ENCODE measurements at regions not wholly inside any gene's neighbourhood (a gene's known extent, or its start where the extent isn't known, plus 50 kb on each side); places are given as distances from the start of the nearest gene placed in this dataset.
"Not testable (repeated sequence)": the region's sequence is repeated elsewhere in the genome, so short reads cannot be mapped to it uniquely, and the experiment has no call there.

- DNase-seq (ENCODE audit: low spot score) = not testable (repeated sequence)
Observed at GRCh38 chr3:177457204-177457603, 259.9 kb upstream of the TBL1XR1 start.

GRCh38 chr3:177459401-177459800, 262.1 kb upstream of the TBL1XR1 start:
- no peak for DNase-seq (ENCODE audit: low spot score)

GRCh38 chr3:177460047-177460446, 262.8 kb upstream of the TBL1XR1 start:
- no peak for DNase-seq (ENCODE audit: low spot score)

GRCh38 chr3:177461765-177462164, 264.5 kb upstream of the TBL1XR1 start:
- DNase-seq (ENCODE audit: low spot score) = no peak

DNA sequence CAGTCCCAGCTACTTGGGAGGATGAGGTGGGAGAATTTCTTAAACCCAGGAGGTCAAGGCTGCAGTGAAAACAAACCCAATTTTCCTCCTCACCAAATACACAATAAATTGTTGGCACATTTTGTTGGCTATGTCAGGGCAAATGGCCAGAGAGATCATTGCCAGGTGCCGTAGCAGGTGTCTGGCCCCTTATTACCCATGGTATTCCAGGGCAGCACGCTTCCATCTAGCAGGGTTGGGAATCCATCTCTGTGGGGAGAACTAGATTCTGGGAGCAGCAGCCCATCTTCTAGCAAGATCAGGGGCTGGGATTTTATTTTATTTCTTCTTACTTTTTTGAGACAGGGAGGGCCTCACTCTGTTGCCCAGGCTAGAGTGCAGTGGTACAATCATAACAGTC, 266.1 kb upstream of the TBL1XR1 start:
- not testable (repeated sequence) for DNase-seq (ENCODE audit: low spot score)

DNA sequence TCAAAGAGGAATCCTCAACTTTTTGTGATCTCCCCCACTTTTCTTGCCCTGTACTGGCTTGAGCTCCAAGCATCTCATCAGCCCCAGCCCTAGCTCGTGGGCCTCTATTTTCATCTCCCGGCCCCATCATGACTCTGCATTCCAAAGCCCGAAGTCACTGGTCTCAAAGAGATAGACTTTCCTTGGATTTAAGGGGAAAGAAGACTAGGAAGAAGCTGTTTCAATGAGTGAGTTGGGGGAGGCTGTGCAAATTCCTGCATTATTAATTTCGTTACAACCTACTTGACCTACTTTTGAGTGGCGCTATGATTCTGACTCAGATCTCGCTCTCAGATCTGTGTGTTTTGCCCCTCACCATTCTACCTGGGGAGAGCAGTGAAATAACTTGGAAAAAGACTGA, 266.6 kb upstream of the TBL1XR1 start:
- no peak for DNase-seq (ENCODE audit: low spot score)

GRCh38 chr3:177464392-177465256, 267.3 kb upstream of the TBL1XR1 start:
- no peak for DNase-seq (ENCODE audit: low spot score)

DNA sequence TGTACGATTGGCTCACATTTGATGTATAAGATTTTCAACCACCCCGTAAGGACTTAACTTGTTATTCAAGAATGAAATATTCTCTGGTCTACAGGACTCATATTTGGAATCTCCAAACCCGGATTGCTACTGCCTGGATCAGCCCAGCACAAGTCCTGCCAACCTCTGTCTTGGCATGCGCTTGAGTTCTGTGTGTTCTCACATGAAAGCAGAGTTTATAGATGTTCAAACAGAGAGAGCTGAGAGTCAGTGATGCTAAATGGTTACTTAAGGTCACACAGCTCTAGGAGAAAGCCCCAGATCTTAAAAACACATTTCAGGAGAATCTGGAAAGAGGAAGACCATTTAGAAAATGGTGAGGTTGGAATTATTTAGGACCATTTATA, 268.0 kb upstream of the TBL1XR1 start:
- DNase-seq (ENCODE audit: low spot score) = no peak

DNA sequence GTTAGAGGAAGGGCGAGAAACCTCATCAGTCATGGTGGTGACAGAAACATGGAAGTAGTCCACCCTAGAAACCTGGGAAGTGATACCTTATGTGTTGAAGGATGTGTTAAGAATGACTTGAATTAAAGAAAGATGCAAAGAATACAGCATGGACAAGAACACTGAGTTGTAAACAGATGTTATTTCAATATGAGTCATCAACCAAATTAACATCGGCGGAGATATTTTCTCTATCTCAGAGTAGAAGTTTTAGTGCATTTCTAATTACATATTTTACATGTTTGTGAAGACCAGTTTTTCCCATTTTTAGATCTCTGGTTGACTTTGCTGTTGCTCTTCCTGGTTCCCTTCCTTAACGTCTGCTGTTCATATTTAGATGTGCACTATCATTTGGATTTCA, 268.8 kb upstream of the TBL1XR1 start:
- no peak for DNase-seq (ENCODE audit: low spot score)

DNA sequence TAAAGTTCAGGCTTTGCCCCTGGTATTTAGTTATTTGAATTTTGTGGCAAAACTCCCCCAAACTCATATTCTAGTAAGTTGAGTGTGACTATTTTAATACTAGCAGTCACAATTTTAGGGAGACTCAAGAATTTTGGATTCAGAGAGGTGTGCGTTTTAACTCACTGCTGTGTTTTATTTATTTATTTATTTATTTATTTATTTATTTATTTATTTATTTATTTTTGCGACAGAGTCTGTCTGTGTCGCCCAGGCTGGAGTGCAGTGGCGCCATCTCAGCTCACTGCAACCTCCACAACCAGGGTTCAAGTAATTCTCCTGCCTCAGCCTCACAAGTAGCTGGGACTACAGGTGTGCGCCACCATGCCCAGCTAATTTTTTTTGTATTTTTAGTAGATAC, 269.3 kb upstream of the TBL1XR1 start:
- not testable (repeated sequence) for DNase-seq (ENCODE audit: low spot score)

DNA sequence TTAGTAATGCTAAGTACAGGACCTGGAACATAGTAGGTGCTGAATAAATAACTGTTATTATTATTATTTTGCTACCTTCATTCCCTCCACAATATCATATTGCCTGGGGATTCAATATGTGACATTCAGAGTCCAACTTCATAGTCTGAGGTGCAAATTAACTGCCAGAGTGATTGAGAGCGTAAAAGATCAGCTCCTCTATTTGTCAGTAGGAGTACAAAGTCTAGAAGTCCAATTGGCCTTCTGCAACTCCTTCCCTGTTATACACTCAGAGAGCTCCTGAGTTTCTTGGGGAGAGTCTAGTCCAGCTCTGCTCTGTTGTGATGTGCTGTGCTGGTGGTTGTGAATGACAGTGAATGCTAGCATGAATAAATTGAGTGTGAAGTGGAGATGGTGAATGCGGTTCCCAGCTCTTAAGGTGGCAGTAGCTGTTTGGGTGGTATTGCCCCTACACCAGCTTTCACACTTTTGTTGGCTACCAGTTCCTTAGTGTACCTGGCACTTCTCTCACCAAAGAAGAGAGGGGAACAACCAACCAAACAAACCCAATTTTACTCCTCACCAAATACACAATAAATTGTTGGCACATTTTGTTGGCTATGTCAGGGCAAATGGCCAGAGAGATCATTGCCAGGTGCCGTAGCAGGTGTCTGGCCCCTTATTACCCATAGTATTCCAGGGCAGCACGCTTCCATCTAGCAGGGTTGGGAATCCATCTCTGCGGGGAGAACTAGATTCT, 270.1 kb upstream of the TBL1XR1 start:
- no peak for DNase-seq (ENCODE audit: low spot score)

DNA sequence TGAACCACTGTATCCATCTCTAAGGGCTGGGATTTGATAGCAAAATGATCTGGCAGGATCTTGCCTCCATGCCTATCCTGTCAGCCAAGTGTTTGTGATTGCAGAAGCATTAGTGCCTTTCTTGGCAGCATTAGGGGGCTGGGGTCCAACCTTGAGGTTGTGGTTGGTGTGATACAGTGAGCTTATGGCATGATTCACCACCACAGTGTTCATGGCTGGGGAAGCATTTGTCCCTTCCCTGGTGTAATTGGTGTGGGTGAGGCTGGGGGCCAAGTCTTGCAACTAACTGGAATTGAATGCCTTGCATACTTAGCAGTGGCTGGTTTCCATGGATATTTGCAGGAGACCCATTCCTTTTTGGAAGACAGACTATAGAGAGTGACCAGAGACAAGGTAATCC, 271.0 kb upstream of the TBL1XR1 start:
- no peak for DNase-seq (ENCODE audit: low spot score)

DNA sequence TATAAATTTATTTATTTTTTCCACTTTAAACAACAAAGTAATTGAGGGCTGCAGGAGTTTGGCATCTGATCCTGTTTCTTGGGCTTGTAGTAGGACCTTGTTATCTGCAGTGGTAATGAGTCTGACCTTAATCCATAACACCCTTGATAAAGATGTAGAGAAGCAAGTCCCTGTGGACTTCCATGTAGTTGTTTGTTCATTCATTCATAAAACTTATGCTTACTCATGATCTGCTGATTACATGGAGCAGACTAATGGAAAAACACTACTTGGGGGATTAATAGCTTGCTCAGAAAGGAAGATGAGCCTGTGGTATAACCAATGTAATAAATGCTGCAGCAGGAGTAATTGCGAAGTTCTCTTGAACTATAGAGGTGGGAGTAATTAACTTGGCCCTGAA, 271.5 kb upstream of the TBL1XR1 start:
- no peak for DNase-seq (ENCODE audit: low spot score)

DNA sequence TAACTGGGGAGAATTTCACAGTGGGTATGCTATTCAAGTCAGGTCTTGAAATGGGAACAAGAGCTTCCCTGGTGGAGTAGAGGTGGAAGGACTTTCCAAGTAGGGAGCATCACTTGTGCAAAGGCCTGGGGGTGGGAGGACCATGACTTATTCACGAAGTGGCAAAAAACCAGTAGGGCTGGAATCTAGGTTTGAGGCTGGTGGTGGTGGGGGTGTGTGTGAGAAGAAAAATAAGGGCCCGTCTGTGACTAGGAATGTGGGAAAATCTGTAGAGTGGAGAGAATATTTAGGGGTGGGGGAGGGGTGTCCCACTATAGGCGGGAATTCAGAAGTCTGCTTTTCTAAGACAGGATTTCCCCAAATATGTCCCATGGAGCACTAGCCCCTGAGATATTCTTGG, 271.9 kb upstream of the TBL1XR1 start:
- no peak for DNase-seq (ENCODE audit: low spot score)

- DNase-seq (ENCODE audit: low spot score) = no peak
Observed at GRCh38 chr3:177470197-177470941, 273.1 kb upstream of the TBL1XR1 start.

DNA sequence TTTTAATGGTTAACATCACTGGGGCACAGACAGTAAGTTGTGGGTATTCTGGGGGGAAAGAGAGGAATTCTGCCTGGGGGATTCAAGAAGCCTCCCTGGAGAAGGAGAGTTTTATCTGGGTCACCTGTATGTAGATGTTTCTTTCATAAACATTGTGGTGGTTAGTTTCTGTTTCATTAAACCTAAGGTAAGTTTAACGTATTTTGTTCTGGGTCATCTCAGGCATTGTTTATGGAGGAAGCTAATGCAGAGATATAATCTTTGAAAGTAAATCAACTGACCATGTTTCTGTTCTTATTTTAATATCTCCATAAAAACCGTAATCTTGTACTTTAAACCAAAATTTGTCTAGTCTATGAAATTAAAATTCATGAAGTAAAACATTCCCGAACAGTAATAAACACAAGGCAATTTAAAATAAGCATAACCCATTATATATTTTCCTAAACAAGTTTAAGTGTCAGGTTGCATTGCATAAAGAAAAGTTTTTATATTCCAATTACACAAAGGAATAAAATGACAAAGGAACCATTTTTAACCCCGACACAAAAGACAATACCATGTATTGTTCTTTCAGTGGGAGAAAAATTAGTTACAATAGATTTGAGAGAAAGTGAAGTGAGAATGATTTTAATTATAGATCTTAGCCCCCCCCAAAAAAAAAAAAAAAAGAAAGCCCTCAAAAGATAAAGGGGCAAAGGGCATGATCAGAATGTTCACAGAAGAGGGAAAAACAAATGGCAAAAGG, 274.6 kb upstream of the TBL1XR1 start:
- DNase-seq (ENCODE audit: low spot score) = no peak

GRCh38 chr3:177473184-177473583, 275.9 kb upstream of the TBL1XR1 start:
- no peak for DNase-seq (ENCODE audit: low spot score)

GRCh38 chr3:177473903-177474302, 276.6 kb upstream of the TBL1XR1 start:
- DNase-seq (ENCODE audit: low spot score) = no peak

DNA sequence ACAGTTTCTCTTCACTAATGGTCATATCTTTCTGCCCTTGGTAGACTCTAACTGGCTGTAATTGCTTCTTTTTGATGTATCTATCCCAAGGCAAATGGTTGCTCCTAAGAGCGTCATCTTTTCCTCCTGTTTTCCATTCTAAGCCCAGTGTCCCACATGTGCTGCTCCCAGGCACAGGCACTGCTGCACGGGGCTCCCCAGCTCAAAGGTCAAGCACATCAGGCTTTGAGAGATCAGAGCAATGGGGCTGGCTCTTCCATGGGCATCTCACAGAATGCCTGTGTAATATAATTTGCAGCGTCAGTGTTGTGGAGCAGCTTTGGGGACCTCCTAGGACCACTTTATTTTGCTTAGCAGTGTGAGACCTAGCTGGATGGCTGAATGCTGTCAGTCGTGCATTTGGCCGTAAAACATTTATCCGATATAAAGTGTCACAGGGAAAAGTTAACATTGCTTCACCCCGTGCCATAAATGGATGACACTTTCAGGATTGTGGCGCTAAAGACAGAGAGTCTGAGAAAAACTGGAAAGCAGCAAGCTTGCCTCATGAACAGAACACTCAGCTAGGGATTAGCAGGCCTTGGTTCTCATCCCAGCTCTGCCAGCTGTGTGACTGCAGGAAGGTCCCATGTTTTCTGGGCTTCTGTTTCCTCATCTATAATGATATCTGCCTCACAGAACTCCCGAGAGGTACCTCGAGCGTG, 277.5 kb upstream of the TBL1XR1 start:
- no peak for DNase-seq (ENCODE audit: low spot score)

DNA sequence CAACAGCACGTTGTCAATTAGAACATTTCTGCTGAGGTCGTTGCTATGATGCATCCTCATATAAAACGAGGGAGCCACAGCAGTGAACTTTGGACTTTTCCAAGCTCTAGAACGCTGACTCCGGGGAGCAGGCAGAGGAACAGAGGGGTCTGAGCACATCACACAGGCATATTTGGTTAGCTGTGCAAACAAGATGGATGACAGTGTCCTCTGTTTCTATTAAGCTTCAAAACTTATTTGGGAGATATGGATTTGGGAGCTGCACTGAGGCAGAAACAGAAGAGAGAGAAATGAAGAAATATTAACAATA, 278.0 kb upstream of the TBL1XR1 start:
- peak; percentile 39 for DNase-seq (ENCODE audit: low spot score)

GRCh38 chr3:177476495-177476894, 279.2 kb upstream of the TBL1XR1 start:
- DNase-seq (ENCODE audit: low spot score) = no peak

Data from LoVo (cell line).